ENCODE measurements at regions not wholly inside any gene's neighbourhood (a gene's known extent, or its start where the extent isn't known, plus 50 kb on each side); places are given as distances from the start of the nearest gene placed in this dataset.

GRCh38 chr5:1942630-1943029 lies 59.9 kb upstream of the IRX4 start:
- no peak for DNase-seq

GRCh38 chr5:1942158-1942557 lies 59.4 kb upstream of the IRX4 start:
- DNase-seq = no peak

- no peak for DNase-seq
Observed at GRCh38 chr5:1939256-1939655, 56.5 kb upstream of the IRX4 start.

- DNase-seq = no peak
Observed at GRCh38 chr5:1938310-1939000, 55.7 kb upstream of the IRX4 start.

- no peak for DNase-seq
Observed at GRCh38 chr5:1937590-1937989, 54.9 kb upstream of the IRX4 start.

GRCh38 chr5:1936901-1937300 lies 54.2 kb upstream of the IRX4 start:
- DNase-seq = no peak

- DNase-seq = no peak
Observed at GRCh38 chr5:1936413-1936812, 53.7 kb upstream of the IRX4 start.

- no peak for DNase-seq
Observed at GRCh38 chr5:1934801-1935429, 52.2 kb upstream of the IRX4 start.

- no peak for DNase-seq
Observed at GRCh38 chr5:1934056-1934394, 51.3 kb upstream of the IRX4 start.

GRCh38 chr5:1933364-1934055 lies 50.8 kb upstream of the IRX4 start:
- DNase-seq = no peak

All from CD4-positive, alpha-beta T cell treated with Interleukin-17A for 4 hours (primary cell).